Stimulated activated CD4-positive, alpha-beta T cell treated with anti-CD3 and anti-CD28 coated beads, Interleukin-4, amount 100 ng/mL, for 1 hour (primary cell): ENCODE measurements at regions not wholly inside any gene's neighbourhood (a gene's known extent, or its start where the extent isn't known, plus 50 kb on each side); places are given as distances from the start of the nearest gene placed in this dataset.

ENCODE experiments used
- DNase-seq: peaks from one replicate; pipeline ENCODE4 v3.0.0-alpha.2; 2020

DNA sequence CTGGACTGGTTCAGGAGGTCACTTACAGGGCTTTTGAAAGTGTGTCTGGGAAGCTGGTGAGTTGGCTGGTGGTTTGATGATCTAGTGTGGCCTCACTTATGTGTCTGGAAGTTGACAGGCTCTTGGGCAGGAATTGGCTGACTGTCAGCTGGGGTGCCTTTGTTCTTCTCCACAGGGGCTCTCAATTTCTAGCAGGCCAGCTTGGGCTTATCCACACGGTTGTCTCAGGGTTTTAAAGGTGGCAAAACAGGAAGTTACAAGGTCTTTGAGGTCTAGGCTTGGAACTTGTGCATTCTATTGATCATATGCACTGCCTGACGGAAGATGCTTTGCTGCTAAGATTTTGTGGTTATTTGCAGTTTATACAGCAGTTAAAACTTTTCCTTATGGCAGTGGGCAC, 52.0 kb upstream of the CELF4 start:
- no peak for DNase-seq
